Astrocyte (in vitro differentiated cells and primary cell): ENCODE measurements at regions not wholly inside any gene's neighbourhood (a gene's known extent, or its start where the extent isn't known, plus 50 kb on each side); places are given as distances from the start of the nearest gene placed in this dataset.

Experiments used
- DNase-seq: peaks from one replicate; pipeline ENCODE4 v3.0.0-alpha.2; 2010; ENCODE audit warnings: low read depth
- FAIRE-seq: peaks from 2 replicates; lab custom pipeline; 2011; peaks lifted over from hg19 to GRCh38; lab: Jason Lieb, UNC
- H2AFZ ChIP-seq: 2 replicates; pipeline ENCODE4 v1.6.0; 2012; ENCODE audit warnings: low read depth, low read length, inconsistent platforms
- H3K27ac ChIP-seq: 2 replicates; pipeline ENCODE4 v1.5.1; 2011; ENCODE audit warnings: low read depth, low read length, inconsistent platforms
- H3K27me3 ChIP-seq: 2 replicates; pipeline ENCODE4 v1.6.0; 2011; ENCODE audit warnings: low read length, inconsistent platforms; ENCODE audit not compliant: insufficient read depth
- H3K36me3 ChIP-seq: 2 replicates; pipeline ENCODE4 v1.5.1; 2011; ENCODE audit warnings: low read length, inconsistent platforms; ENCODE audit not compliant: insufficient read depth
- H3K4me1 ChIP-seq: 2 replicates; pipeline ENCODE4 v1.5.1; 2011; ENCODE audit warnings: low read length, inconsistent platforms; ENCODE audit not compliant: insufficient read depth
- H3K4me2 ChIP-seq: 2 replicates; pipeline ENCODE4 v1.6.0; 2012; ENCODE audit warnings: low read length, inconsistent platforms
- H3K4me3 ChIP-seq: 2 replicates; pipeline ENCODE4 v1.5.1; 2011; ENCODE audit warnings: low read depth, mild to moderate bottlenecking, low read length, inconsistent platforms; ENCODE audit not compliant: insufficient read depth
- H3K79me2 ChIP-seq: 2 replicates; pipeline ENCODE4 v1.6.0; 2012; ENCODE audit warnings: mild to moderate bottlenecking, low read length, inconsistent platforms; ENCODE audit not compliant: insufficient read depth
- H3K9ac ChIP-seq: 2 replicates; pipeline ENCODE4 v1.6.0; 2012; ENCODE audit warnings: mild to moderate bottlenecking, low read length, inconsistent platforms
- H3K9me3 ChIP-seq: 2 replicates; pipeline ENCODE4 v1.5.1; 2012; ENCODE audit warnings: low read depth, mild to moderate bottlenecking, low read length, inconsistent platforms; ENCODE audit not compliant: insufficient read depth
- H4K20me1 ChIP-seq: 2 replicates; pipeline ENCODE4 v1.6.0; 2012; ENCODE audit warnings: low read length, inconsistent platforms; ENCODE audit not compliant: insufficient read depth
- H3K27ac Mint-ChIP-seq: one replicate; pipeline ENCODE4 v1.8.0; 2021; ENCODE audit warnings: mild to moderate bottlenecking, mixed read lengths; ENCODE audit not compliant: unreplicated experiment
- H3K27me3 Mint-ChIP-seq: one replicate; pipeline ENCODE4 v1.8.0; 2021; ENCODE audit warnings: low read depth, mixed read lengths; ENCODE audit not compliant: unreplicated experiment
- H3K36me3 Mint-ChIP-seq: one replicate; pipeline ENCODE4 v1.8.0; 2021; ENCODE audit warnings: low read depth, mixed read lengths; ENCODE audit not compliant: unreplicated experiment
- H3K4me1 Mint-ChIP-seq: one replicate; pipeline ENCODE4 v1.8.0; 2021; ENCODE audit warnings: low read depth, mixed read lengths; ENCODE audit not compliant: unreplicated experiment
- H3K4me3 Mint-ChIP-seq: one replicate; pipeline ENCODE4 v1.8.0; 2021; ENCODE audit warnings: mild to moderate bottlenecking, moderate library complexity, mixed read lengths; ENCODE audit not compliant: unreplicated experiment
- H3K9me3 Mint-ChIP-seq: one replicate; pipeline ENCODE4 v1.8.0; 2021; ENCODE audit warnings: mild to moderate bottlenecking, mixed read lengths; ENCODE audit not compliant: unreplicated experiment
- CTCF ChIP-seq: IDR thresholded peaks from 2 replicates; pipeline ENCODE4 v1.5.1; 2011; ENCODE audit warnings: low read depth, mild to moderate bottlenecking, inconsistent platforms, low read length, moderate library complexity; ENCODE audit not compliant: insufficient read depth
- EZH2 ChIP-seq: IDR thresholded peaks from 2 replicates; pipeline ENCODE4 v1.6.1; 2012; ENCODE audit warnings: mild to moderate bottlenecking, low read length, inconsistent platforms; ENCODE audit not compliant: insufficient read depth

GRCh38 chr4:84401701-84402306, 97.3 kb downstream of the NKX6-1 start:
- Histone ChIP-seq H3K36me3 (no peaks in the 10 kb centered on the region), H3K4me1 (no peaks in the 10 kb centered on the region), H2AFZ (no peak overlapping the region), H3K9ac (no peak overlapping the region), H3K9me3 (no peaks in the 10 kb centered on the region), H4K20me1 (no peaks in the 10 kb centered on the region), H3K79me2 (no peaks in the 10 kb centered on the region), H3K4me2 (no peak overlapping the region), H3K4me3 (no peak overlapping the region), H3K27me3 (no peaks in the 10 kb centered on the region), H3K27ac (no peak overlapping the region)
- no peaks in the 10 kb centered on the region for H3K36me3 Mint-ChIP-seq
- no peak for TF ChIP-seq CTCF
- no peak for TF ChIP-seq EZH2
- H3K27ac Mint-ChIP-seq = no peak overlapping the region
- FAIRE-seq (no peak), DNase-seq (no peak)
- H3K4me3 Mint-ChIP-seq = no peak overlapping the region
- H3K4me1 Mint-ChIP-seq = peaks cover 16% of the 10 kb centered on the region
- no peaks in the 10 kb centered on the region for H3K27me3 Mint-ChIP-seq
- H3K9me3 Mint-ChIP-seq = no peaks in the 10 kb centered on the region

- Histone ChIP-seq H3K27me3 (no peaks in the 10 kb centered on the region), H3K4me2 (no peak overlapping the region), H3K4me3 (no peak overlapping the region), H4K20me1 (no peaks in the 10 kb centered on the region), H2AFZ (no peak overlapping the region), H3K4me1 (no peaks in the 10 kb centered on the region), H3K9ac (no peak overlapping the region), H3K27ac (no peak overlapping the region), H3K36me3 (no peaks in the 10 kb centered on the region), H3K79me2 (no peaks in the 10 kb centered on the region), H3K9me3 (no peaks in the 10 kb centered on the region)
- FAIRE-seq (no peak), DNase-seq (no peak)
- H3K36me3 Mint-ChIP-seq = no peaks in the 10 kb centered on the region
- no peak for TF ChIP-seq EZH2
- no peak for TF ChIP-seq CTCF
- H3K9me3 Mint-ChIP-seq = no peaks in the 10 kb centered on the region
- peaks cover 4% of the 10 kb centered on the region for H3K4me1 Mint-ChIP-seq
- H3K4me3 Mint-ChIP-seq = no peak overlapping the region
- H3K27ac Mint-ChIP-seq = no peak overlapping the region
- H3K27me3 Mint-ChIP-seq = no peaks in the 10 kb centered on the region
These were observed 104.7 kb downstream of the NKX6-1 start for GRCh38 chr4:84394386-84394785.

- Mint-ChIP-seq H3K4me3 (no peak overlapping the region), H3K27me3 (no peaks in the 10 kb centered on the region), H3K4me1 (peaks cover 4% of the 10 kb centered on the region), H3K9me3 (no peaks in the 10 kb centered on the region), H3K36me3 (no peaks in the 10 kb centered on the region), H3K27ac (no peak overlapping the region)
- Histone ChIP-seq H3K27me3 (no peaks in the 10 kb centered on the region), H3K4me1 (no peaks in the 10 kb centered on the region), H3K4me2 (no peak overlapping the region), H2AFZ (no peak overlapping the region), H3K27ac (no peak overlapping the region), H3K9me3 (no peaks in the 10 kb centered on the region), H4K20me1 (no peaks in the 10 kb centered on the region), H3K36me3 (no peaks in the 10 kb centered on the region), H3K9ac (no peak overlapping the region), H3K79me2 (no peaks in the 10 kb centered on the region), H3K4me3 (no peak overlapping the region)
- TF ChIP-seq EZH2 (no peak), CTCF (no peak)
- no peak for FAIRE-seq
- DNase-seq = no peak
These were observed 106.0 kb downstream of the NKX6-1 start for GRCh38 chr4:84392951-84393590.
